SK-N-SH (cell line): ENCODE measurements at regions not wholly inside any gene's neighbourhood (a gene's known extent, or its start where the extent isn't known, plus 50 kb on each side); places are given as distances from the start of the nearest gene placed in this dataset.
"Not testable (repeated sequence)": the region's sequence is repeated elsewhere in the genome, so short reads cannot be mapped to it uniquely, and the experiment has no call there.

Source experiments
- CTCF ChIA-PET: fragments of 300-600, 350-600 bp; formaldehyde crosslinking; extraction: SDS; loops from one replicate; lab custom pipeline; 2021; lab: Yijun Ruan, JAX
- POLR2A ChIA-PET: fragments of 350-600 bp; sonication (Branson Sonifier 250); formaldehyde crosslinking; extraction: SDS; loops from one replicate; lab custom pipeline; 2020; ENCODE audit warnings: antibody characterized with exemption, inconsistent platforms; lab: Yijun Ruan, JAX
- DNase-seq: peaks from one replicate; pipeline ENCODE4 v3.0.0; 2012
- H2AFZ ChIP-seq: fragments of 200-600 bp; sonication (generic); 2 replicates; pipeline ENCODE4 v1.8.1; 2016; ENCODE audit warnings: antibody characterized with exemption, mild to moderate bottlenecking, low read depth
- H3F3A ChIP-seq: fragments of 200-600 bp; sonication (generic); replicated peaks from 2 replicates; pipeline ENCODE3; 2016; ENCODE audit warnings: antibody characterized with exemption, mild to moderate bottlenecking; ENCODE audit not compliant: insufficient read depth
- H3K27ac ChIP-seq, 2 experiments: fragments of 200-500 bp in 1 of 2; fragments of 200-600 bp in 1 of 2; sonication (Bioruptor generic) in 1 of 2; sonication (generic), shearing (Covaris generic) in 1 of 2; 2 replicates each; pipeline versions ENCODE4 v1.5.1 to v1.6.1; 2014 to 2016; ENCODE audit warnings: low read depth in 2 of 2, inconsistent platforms in 1 of 2, low read length in 1 of 2, mild to moderate bottlenecking in 1 of 2, mixed read lengths in 1 of 2
- H3K27me3 ChIP-seq: fragments of 200-600 bp; sonication (generic), shearing (Covaris generic); 2 replicates; pipeline ENCODE4 v1.6.1; 2016; ENCODE audit warnings: mixed run types; ENCODE audit not compliant: insufficient read depth
- H3K36me3 ChIP-seq, 2 experiments: fragments of 200-500 bp in 1 of 2; fragments of 200-600 bp in 1 of 2; sonication (Bioruptor generic) in 1 of 2; sonication (generic) in 1 of 2; replicated peaks in 1 of 2; 2 replicates each; pipeline versions ENCODE3 to v1.5.1; 2014 to 2016; ENCODE audit warnings: low read length in 1 of 2, mild to moderate bottlenecking in 1 of 2; ENCODE audit not compliant: insufficient read depth in 2 of 2, control insufficient read depth in 1 of 2
- H3K4me1 ChIP-seq, 2 experiments: fragments of 200-500 bp in 1 of 2; fragments of 200-600 bp in 1 of 2; sonication (Bioruptor generic) in 1 of 2; sonication (generic), shearing (Covaris generic) in 1 of 2; 2 replicates each; pipeline versions ENCODE4 v1.5.1 to v1.6.1; 2014 to 2016; ENCODE audit warnings: low read depth in 1 of 2, low read length in 1 of 2, mixed run types in 1 of 2; ENCODE audit not compliant: insufficient read depth in 2 of 2, control insufficient read depth in 1 of 2
- H3K4me2 ChIP-seq: fragments of 200-600 bp; sonication (generic), shearing (Covaris generic); 2 replicates; pipeline ENCODE4 v1.6.1; 2017; ENCODE audit warnings: mixed run types
- H3K4me3 ChIP-seq, 2 experiments: fragments of 200-500 bp in 1 of 2; fragments of 200-600 bp in 1 of 2; sonication (Bioruptor generic) in 1 of 2; sonication (generic), shearing (Covaris generic) in 1 of 2; 2 replicates each; pipeline versions ENCODE4 v1.5.1 to v1.8.1; 2014 to 2016; ENCODE audit warnings: low read depth in 2 of 2, inconsistent platforms in 1 of 2, low read length in 1 of 2, mild to moderate bottlenecking in 1 of 2, mixed read lengths in 1 of 2, moderate library complexity in 1 of 2
- H3K79me2 ChIP-seq: fragments of 200-600 bp; sonication (generic); 2 replicates; pipeline ENCODE4 v1.8.1; 2017; ENCODE audit warnings: mild to moderate bottlenecking; ENCODE audit not compliant: insufficient read depth
- H3K9ac ChIP-seq: fragments of 200-600 bp; sonication (generic); 2 replicates; pipeline ENCODE4 v1.6.1; 2017; ENCODE audit warnings: mixed run types
- H3K9me2 ChIP-seq: fragments of 200-600 bp; sonication (generic); 2 replicates; pipeline ENCODE4 v1.6.1; 2017; ENCODE audit warnings: mixed run types
- H3K9me3 ChIP-seq: fragments of 200-600 bp; sonication (generic); 2 replicates; pipeline ENCODE4 v1.6.1; 2017; ENCODE audit warnings: mixed run types, mild to moderate bottlenecking, moderate library complexity
- H4K20me1 ChIP-seq: fragments of 200-600 bp; sonication (generic); 2 replicates; pipeline ENCODE4 v1.6.1; 2017; ENCODE audit warnings: mild to moderate bottlenecking, mixed run types; ENCODE audit not compliant: insufficient read depth
- FOXM1 ChIP-seq: IDR thresholded peaks from 2 replicates; pipeline ENCODE4 v1.4.0; 2012; ENCODE audit warnings: low read depth, mild to moderate bottlenecking
- GABPA ChIP-seq: IDR thresholded peaks from 2 replicates; pipeline ENCODE4 v1.4.0; 2012; ENCODE audit warnings: low read depth, mild to moderate bottlenecking
- MXI1 ChIP-seq: IDR thresholded peaks from 2 replicates; pipeline ENCODE4 v1.6.1; 2012; ENCODE audit warnings: mild to moderate bottlenecking, low read depth, low read length, improper control_type of control experiment
- POLR2AphosphoS5 ChIP-seq: IDR thresholded peaks from 2 replicates; pipeline ENCODE4 v1.6.1; 2012; ENCODE audit warnings: low read depth, low read length
- RAD21 ChIP-seq: IDR thresholded peaks from 2 replicates; pipeline ENCODE4 v1.6.1; 2012; ENCODE audit warnings: mild to moderate bottlenecking, low read length
- RXRA ChIP-seq: IDR thresholded peaks from 2 replicates; pipeline ENCODE4 v1.4.0; 2012; ENCODE audit warnings: low read depth, mild to moderate bottlenecking, borderline replicate concordance
- TCF12 ChIP-seq: IDR thresholded peaks from 2 replicates; pipeline ENCODE4 v1.4.0; 2012
- TEAD4 ChIP-seq: IDR thresholded peaks from 2 replicates; pipeline ENCODE4 v1.4.0; 2012; ENCODE audit warnings: mild to moderate bottlenecking, borderline replicate concordance; ENCODE audit not compliant: insufficient read depth
- WGBS: methylation state at CpG from one replicate; pipeline ENCODE4 v1.1.6; 2017; ENCODE audit warnings: low lambda C conversion rate; 5-methylcytosine and 5-hydroxymethylcytosine counted together
- TF ChIP-seq, protein P1 (sequence below): IDR thresholded peaks from 2 replicates; pipeline ENCODE4; 2012
- TF ChIP-seq, protein P2 (sequence below): IDR thresholded peaks from 2 replicates; pipeline ENCODE4 v1.6.1; 2012; ENCODE audit warnings: mild to moderate bottlenecking, low read depth, low read length, moderate library complexity
- TF ChIP-seq, protein P3 (sequence below): fragments of 150-350 bp; IDR thresholded peaks from 2 replicates; pipeline ENCODE4 v1.6.1; 2017; ENCODE audit warnings: antibody characterized with exemption, low read length, low read depth, borderline replicate concordance
- TF ChIP-seq, protein P4 (sequence below): IDR thresholded peaks from 2 replicates; pipeline ENCODE4 v1.4.0; 2012; ENCODE audit warnings: low read depth, borderline replicate concordance

DNA sequence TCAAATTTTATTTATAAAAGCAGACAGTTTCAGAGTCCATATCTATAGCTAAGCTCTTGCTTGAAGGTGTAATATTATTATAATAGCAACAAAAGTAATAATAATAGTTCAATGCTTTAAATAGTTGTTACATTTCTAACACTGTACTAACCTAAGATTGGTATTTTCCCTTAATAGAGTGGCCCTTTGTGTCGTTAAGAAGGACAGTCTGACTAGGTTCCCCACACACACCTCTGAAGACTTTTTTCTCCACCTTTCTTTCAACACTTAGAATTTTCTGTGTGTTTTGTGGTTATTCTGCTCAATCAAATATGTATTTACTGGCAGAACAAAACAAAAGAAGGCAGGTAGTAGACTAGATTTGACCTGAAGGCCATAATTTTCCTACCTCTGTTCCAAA, 223.2 kb upstream of the ACO1 start:
- H3K36me3 ChIP-seq = no peaks in the 10 kb centered on the region
- no peak overlapping the region for H2AFZ ChIP-seq
- H3K9me2 ChIP-seq = no peaks in the 10 kb centered on the region
- no peaks in the 10 kb centered on the region for H3K9me3 ChIP-seq
- DNase-seq = no peak
- H3K79me2 ChIP-seq = no peaks in the 10 kb centered on the region
- no peaks in the 10 kb centered on the region; a peak in 1 of 4 replicates for H3K4me1 ChIP-seq
- H3K4me2 ChIP-seq = no peak overlapping the region
- H3F3A ChIP-seq = no peaks in the 10 kb centered on the region
- H4K20me1 ChIP-seq = no peaks in the 10 kb centered on the region
- TF ChIP-seq FOXM1 (no peak), RXRA (no peak), RAD21 (no peak), GABPA (no peak), MXI1 (no peak), TCF12 (no peak), TEAD4 (no peak)
- TF ChIP-seq, protein P1, sequence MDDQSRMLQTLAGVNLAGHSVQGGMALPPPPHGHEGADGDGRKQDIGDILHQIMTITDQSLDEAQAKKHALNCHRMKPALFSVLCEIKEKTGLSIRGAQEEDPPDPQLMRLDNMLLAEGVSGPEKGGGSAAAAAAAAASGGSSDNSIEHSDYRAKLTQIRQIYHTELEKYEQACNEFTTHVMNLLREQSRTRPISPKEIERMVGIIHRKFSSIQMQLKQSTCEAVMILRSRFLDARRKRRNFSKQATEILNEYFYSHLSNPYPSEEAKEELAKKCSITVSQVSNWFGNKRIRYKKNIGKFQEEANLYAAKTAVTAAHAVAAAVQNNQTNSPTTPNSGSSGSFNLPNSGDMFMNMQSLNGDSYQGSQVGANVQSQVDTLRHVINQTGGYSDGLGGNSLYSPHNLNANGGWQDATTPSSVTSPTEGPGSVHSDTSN = no peak
- TF ChIP-seq, protein P2, sequence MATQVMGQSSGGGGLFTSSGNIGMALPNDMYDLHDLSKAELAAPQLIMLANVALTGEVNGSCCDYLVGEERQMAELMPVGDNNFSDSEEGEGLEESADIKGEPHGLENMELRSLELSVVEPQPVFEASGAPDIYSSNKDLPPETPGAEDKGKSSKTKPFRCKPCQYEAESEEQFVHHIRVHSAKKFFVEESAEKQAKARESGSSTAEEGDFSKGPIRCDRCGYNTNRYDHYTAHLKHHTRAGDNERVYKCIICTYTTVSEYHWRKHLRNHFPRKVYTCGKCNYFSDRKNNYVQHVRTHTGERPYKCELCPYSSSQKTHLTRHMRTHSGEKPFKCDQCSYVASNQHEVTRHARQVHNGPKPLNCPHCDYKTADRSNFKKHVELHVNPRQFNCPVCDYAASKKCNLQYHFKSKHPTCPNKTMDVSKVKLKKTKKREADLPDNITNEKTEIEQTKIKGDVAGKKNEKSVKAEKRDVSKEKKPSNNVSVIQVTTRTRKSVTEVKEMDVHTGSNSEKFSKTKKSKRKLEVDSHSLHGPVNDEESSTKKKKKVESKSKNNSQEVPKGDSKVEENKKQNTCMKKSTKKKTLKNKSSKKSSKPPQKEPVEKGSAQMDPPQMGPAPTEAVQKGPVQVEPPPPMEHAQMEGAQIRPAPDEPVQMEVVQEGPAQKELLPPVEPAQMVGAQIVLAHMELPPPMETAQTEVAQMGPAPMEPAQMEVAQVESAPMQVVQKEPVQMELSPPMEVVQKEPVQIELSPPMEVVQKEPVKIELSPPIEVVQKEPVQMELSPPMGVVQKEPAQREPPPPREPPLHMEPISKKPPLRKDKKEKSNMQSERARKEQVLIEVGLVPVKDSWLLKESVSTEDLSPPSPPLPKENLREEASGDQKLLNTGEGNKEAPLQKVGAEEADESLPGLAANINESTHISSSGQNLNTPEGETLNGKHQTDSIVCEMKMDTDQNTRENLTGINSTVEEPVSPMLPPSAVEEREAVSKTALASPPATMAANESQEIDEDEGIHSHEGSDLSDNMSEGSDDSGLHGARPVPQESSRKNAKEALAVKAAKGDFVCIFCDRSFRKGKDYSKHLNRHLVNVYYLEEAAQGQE = no peak
- TF ChIP-seq, all 33 proteins: peak for 0
- POLR2A ChIA-PET = no interaction called here
- WGBS = 31% methylated on average over 1 of the region's 1 CpG
- Histone ChIP-seq H3K4me3 (no peak overlapping the region), H3K27ac (no peak overlapping the region), H3K27me3 (no peaks in the 10 kb centered on the region), H3K9ac (no peak overlapping the region)
- CTCF ChIA-PET = interaction anchor here (1.2 kb wide), 1 partner anchor 21 kb away, joined by 3 read pairs; no protein-coding TSS in a partner anchor

DNA sequence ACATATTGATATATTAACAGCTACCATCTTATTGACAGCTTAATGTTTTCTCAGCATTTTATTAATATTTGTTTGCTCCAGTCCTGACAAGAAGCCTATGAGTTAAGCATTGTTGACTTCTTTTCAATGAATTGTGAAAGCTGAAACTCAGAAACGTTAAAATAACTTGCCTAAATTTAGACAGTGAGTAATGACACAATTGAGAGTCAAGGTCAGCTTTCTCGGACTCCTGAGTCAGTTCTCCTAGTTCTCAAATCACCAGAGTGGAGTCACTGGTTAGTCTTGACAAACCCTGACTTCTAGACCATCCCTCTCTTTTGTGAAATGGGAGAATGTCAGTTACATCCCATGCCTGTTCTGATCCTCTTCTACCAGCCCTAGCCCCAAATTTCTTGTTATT, 222.7 kb upstream of the ACO1 start:
- Histone ChIP-seq H3K79me2 (no peaks in the 10 kb centered on the region), H3K36me3 (no peaks in the 10 kb centered on the region), H3K9ac (no peak overlapping the region), H3K4me1 (no peaks in the 10 kb centered on the region; a peak in 1 of 4 replicates), H4K20me1 (no peaks in the 10 kb centered on the region), H3K4me3 (no peak overlapping the region), H3K4me2 (no peak overlapping the region), H3F3A (no peaks in the 10 kb centered on the region), H3K27ac (no peak overlapping the region), H3K9me2 (no peaks in the 10 kb centered on the region), H3K9me3 (no peaks in the 10 kb centered on the region), H3K27me3 (no peaks in the 10 kb centered on the region), H2AFZ (no peak overlapping the region)
- WGBS = 17% methylated on average over 2 of the region's 2 CpGs
- TF ChIP-seq POLR2AphosphoS5 = no peak
- TF ChIP-seq, protein P3, sequence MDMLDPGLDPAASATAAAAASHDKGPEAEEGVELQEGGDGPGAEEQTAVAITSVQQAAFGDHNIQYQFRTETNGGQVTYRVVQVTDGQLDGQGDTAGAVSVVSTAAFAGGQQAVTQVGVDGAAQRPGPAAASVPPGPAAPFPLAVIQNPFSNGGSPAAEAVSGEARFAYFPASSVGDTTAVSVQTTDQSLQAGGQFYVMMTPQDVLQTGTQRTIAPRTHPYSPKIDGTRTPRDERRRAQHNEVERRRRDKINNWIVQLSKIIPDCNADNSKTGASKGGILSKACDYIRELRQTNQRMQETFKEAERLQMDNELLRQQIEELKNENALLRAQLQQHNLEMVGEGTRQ = no peak
- TF ChIP-seq, protein P4, sequence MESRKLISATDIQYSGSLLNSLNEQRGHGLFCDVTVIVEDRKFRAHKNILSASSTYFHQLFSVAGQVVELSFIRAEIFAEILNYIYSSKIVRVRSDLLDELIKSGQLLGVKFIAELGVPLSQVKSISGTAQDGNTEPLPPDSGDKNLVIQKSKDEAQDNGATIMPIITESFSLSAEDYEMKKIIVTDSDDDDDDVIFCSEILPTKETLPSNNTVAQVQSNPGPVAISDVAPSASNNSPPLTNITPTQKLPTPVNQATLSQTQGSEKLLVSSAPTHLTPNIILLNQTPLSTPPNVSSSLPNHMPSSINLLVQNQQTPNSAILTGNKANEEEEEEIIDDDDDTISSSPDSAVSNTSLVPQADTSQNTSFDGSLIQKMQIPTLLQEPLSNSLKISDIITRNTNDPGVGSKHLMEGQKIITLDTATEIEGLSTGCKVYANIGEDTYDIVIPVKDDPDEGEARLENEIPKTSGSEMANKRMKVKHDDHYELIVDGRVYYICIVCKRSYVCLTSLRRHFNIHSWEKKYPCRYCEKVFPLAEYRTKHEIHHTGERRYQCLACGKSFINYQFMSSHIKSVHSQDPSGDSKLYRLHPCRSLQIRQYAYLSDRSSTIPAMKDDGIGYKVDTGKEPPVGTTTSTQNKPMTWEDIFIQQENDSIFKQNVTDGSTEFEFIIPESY = no peak
- CTCF ChIA-PET = interaction anchor here (1.2 kb wide), 1 partner anchor 21 kb away, joined by 3 read pairs; no protein-coding TSS in a partner anchor
- POLR2A ChIA-PET = no interaction called here
- DNase-seq = no peak

DNA sequence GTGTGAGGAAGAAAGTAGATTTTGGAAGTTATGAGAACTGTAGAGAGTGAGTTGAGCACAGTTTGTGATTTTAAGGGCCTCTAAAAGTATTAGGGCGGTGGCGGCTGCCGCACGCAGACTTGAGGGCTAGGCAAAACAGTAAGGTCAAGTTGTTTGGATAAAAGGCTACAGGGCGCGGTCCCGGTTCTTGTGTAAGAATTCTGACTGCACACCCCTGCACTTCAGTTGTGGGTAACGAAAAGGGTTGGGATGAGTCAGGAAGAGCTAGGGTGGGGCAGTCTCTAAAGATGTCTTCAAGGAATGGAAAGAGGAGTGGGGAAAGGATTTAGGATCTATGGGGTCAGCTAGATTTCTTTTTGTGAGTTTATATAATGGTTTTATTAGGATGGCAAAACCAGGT, 218.1 kb upstream of the ACO1 start:
- H3K9ac ChIP-seq, H4K20me1 ChIP-seq, H3K9me2 ChIP-seq, H2AFZ ChIP-seq, H3K79me2 ChIP-seq, H3F3A ChIP-seq, H3K27me3 ChIP-seq, POLR2A ChIA-PET, H3K4me3 ChIP-seq, CTCF ChIA-PET, H3K4me1 ChIP-seq, H3K9me3 ChIP-seq, H3K27ac ChIP-seq, H3K4me2 ChIP-seq, DNase-seq, H3K36me3 ChIP-seq: not testable (repeated sequence)
- 66% methylated on average over 8 of the region's 8 CpGs for WGBS
